NCI-H1417 (cell line): ENCODE measurements at regions not wholly inside any gene's neighbourhood (a gene's known extent, or its start where the extent isn't known, plus 50 kb on each side); places are given as distances from the start of the nearest gene placed in this dataset.
A peak's percentile ranks its signal among the peaks of the same experiment; 100 is the strongest.
"Not testable (repeated sequence)": the region's sequence is repeated elsewhere in the genome, so short reads cannot be mapped to it uniquely, and the experiment has no call there.

Experiments used
- DNase-seq, 3 experiments: peaks; one replicate each; lab custom pipeline; 2025; lab: John Stamatoyannopoulos, UW

DNA sequence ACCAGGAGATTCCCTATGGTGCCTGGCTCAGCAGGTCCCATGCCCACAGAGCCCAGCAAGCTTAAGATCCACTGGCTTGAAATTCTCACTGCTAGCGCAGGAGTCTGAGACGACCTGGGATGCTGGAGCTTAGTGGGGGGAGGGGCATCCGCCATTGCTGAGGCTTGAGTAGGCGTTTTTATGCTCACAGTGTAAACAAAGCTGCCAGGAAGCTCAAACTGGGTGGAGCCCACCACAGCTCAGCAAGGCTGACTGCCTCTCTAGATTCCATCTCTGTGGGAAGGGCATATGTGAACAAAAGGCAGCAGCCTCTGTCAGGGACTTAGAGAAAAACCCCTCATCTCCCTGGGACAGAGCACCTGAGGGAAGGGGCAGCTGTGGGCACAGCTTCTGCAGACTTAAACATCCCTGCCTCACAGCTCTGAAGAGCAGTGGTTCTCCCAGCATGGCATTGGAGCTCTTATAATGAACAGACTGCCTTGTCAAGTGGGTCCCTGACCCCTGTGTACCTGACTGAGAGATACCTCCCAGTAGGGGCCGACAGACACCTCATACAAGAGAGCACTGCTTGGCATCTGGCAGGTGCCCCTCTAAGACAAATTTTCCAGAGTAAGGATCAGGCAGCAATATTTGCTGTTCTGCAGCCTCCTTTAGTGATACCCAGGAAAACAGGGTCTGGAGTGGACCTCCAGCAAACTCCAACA lies 231.5 kb upstream of the SETMAR start:
- peak; percentile 16 to 47 (median 18) for DNase-seq

- not testable (repeated sequence) for DNase-seq
Observed at GRCh38 chr3:4077278-4077677, 225.9 kb upstream of the SETMAR start.

GRCh38 chr3:4077950-4078349 lies 225.2 kb upstream of the SETMAR start:
- no peak for DNase-seq

DNA sequence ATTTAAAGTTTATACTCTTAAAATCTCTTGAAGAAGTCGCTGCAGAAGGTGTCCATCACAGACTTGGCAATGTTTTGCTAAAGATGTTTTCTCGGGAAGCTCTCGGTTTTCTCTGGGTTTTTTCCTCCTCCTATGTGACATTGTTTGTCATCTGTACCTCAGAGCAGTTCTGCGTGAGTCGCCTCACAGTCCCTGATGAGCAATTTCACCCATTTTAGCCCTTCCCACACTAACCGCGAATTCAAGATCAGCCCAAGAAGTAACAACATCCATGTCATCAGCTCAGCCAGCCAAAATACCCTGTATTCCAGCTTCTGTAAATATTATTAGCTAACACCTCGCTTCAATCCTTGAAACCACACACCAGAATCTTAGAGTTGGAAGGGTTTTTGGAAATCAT lies 224.3 kb upstream of the SETMAR start:
- DNase-seq = no peak

DNA sequence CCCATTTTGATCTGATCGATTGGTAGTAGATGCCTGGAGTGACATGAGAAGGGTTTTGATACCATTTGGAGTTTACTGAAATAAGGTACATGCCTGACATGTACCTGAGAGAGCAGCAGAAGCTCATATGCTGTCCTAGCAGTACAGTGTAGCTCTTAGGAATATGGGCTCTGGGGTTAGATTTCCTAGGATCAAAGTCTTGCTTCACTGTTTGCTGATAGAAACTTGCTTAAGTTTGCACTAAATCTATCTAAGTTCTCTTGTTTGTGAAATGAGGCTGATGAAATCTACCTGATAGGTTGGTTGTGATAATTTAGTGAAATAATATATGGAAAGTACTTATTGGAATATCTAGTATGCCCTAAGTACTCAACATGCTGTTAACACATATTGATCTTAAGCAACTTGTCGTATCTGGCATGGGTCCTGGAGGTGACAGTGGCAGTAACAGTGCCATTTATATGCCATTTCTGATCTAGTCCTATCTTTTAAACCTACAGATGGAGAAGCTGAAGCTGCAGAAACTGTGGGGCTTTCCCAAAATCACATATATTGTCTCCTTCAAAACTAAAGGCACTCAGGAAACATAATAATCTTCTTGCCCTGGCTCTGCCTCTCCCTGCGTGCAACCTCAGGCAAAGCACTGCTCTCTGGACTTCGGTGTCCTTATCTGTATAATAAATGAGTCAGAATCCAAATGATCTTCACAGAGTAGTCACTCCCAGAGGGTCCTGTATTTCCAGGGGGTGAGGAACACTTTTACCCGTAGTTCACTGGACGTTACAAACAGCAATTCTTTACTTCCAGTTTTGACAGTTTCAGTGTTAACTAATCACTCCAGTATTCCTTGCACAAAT lies 223.6 kb upstream of the SETMAR start:
- DNase-seq = no peak

DNA sequence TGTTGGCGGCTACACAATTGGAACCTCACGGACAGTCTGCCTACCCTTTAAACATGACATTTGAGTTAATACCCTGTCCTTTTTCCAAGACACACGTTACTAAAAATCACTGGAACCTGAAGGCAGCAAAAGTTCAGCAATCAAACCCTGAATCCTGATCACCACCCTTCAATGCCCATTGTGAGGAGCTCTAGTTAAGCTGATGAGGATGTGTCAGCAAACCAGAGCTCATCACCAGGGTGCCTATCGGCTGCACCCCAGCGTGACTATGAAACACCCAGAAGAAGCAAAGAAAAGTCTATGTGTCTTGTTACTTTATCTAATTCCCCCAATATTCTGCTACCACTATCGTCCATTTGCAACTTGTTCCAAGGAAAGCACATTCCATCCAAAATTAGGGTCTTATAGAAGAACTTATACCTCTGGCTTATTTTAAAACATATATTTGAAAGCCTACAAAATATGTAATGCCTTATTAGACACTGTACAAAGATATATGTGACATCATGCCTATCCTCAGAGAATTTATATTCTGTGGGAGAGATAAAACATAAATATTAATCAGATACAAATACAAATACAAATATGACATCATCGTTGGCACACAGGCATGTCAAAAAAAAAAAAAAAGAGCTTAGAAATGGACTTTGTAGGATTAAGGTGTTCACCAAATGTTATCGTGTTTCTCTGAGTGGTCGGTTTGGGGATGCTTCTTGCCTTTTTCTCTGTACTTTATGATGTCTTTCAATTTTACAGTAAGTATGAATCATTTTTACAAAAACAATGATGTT lies 219.7 kb upstream of the SETMAR start:
- DNase-seq = peak in 1 of 3 experiments; percentile 0

- DNase-seq = no peak
Observed at GRCh38 chr3:4084271-4084670, 218.9 kb upstream of the SETMAR start.

DNA sequence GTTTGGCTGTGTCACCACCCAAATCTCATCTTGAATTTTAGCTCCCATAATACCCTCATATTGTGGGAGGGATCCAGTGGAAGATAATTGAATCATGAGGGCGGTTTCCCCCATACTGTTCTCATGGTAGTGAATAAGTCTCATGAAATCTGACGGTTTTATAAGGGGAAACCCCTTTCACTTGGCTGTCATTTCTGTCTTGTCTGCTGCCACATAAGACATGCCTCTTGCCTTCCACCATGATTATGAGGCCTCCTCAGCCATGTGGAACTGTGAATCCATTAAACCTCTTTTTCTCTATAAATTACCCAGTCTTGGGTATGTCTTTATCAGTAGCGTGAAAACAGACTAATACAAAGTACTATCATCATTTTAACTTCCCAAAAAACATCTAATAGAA lies 216.5 kb upstream of the SETMAR start:
- DNase-seq = not testable (repeated sequence)

GRCh38 chr3:4091786-4092185 lies 211.4 kb upstream of the SETMAR start:
- no peak for DNase-seq

GRCh38 chr3:4097801-4098200 lies 205.4 kb upstream of the SETMAR start:
- no peak for DNase-seq

DNA sequence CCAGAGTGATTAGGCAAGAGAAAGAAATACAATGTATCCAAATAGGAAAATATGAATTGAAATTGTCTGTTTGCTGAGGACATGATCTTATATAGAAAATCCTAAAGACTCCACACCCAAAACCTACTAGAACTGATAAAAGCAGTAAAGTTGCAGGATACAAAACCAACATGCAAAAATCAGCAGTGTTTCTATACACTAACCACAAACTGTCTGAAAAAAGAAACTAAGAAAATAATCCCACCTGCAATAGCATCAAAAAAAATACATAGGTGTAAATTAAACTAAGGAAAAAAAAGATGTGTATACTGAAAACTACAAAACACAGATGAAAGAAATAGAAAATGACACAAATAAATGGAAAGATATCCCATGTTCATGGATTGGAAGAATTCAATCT lies 203.6 kb upstream of the SETMAR start:
- no peak for DNase-seq

DNA sequence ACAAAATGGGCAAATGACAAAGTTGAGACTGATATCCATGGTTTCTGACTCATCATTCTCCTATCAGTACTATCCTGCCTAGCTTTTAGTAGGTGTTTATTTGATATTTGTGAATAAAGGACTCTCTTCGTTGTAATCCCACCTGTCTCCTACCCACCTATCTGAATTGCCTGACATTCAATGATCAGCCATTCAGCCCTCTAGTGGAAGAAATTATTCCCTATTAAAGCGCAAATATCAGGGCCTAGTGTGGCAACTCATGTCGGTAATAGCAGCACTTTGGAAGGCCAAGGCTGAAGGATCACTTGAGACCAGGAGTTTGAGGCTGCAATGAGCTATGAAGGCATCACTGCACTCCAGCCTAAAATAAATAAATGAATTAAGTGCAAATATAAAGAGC lies 195.7 kb upstream of the SETMAR start:
- no peak for DNase-seq

- no peak for DNase-seq
Observed at GRCh38 chr3:4113811-4114522, 189.2 kb upstream of the SETMAR start.

DNA sequence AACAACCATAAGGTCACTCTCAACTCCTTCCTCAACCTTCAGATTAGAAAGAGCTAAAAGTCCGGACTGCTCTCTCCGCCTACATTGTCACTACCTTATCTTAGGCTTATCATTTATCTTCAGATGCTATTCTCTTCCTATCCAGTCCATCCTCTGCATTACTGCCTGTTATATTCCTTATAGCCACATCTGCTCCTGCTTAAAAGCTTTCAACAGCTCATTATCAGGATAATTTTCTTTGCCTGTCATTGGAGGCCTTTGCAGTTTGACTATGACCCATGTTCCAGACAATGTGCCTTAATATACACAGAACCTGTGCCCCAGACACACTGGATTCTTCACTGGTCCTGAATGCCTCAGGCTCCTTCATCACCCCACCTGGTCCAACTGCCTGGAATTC lies 184.1 kb upstream of the SETMAR start:
- DNase-seq = no peak

DNA sequence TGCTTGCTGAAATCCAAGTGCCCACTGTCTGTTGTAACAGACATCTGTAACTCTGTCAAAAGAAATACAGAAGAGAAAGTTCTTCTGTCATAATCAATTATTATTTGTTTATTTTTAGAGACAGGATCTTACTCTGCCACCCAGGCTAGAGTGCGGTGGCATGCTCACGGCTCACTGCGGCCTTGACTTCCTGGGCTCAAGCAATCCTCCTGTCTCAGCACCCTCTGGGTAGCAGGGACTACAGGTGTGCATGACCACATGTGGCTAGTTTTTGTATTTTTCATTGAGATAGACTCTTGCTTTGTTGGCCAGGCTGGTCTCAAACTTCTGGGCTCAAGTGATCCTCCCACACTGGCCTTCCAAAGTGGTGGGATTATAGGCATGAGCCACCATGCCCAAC lies 177.6 kb upstream of the SETMAR start:
- no peak for DNase-seq

- no peak for DNase-seq
Observed at GRCh38 chr3:4138150-4138785, 164.9 kb upstream of the SETMAR start.

GRCh38 chr3:4138786-4139431 lies 164.3 kb upstream of the SETMAR start:
- DNase-seq = no peak

- no peak for DNase-seq
Observed at GRCh38 chr3:4139462-4140140, 163.6 kb upstream of the SETMAR start.

- no peak for DNase-seq
Observed at GRCh38 chr3:4140921-4141320, 162.2 kb upstream of the SETMAR start.

GRCh38 chr3:4147556-4148118 lies 155.5 kb upstream of the SETMAR start:
- DNase-seq = no peak
